Type B pancreatic cell (in vitro differentiated cells): ENCODE measurements at regions not wholly inside any gene's neighbourhood (a gene's known extent, or its start where the extent isn't known, plus 50 kb on each side); places are given as distances from the start of the nearest gene placed in this dataset.
"Not testable (repeated sequence)": the region's sequence is repeated elsewhere in the genome, so short reads cannot be mapped to it uniquely, and the experiment has no call there.

Source experiments
- DNase-seq: peaks from one replicate; pipeline ENCODE4 v3.0.0; 2021; ENCODE audit warnings: mixed read lengths; ENCODE audit not compliant: unreplicated experiment; ENCODE audit errors: extremely low spot score
- H3K27ac Mint-ChIP-seq: 2 replicates; pipeline ENCODE4 v1.8.0; 2021; ENCODE audit warnings: mild to moderate bottlenecking, mixed read lengths
- H3K27me3 Mint-ChIP-seq: 2 replicates; pipeline ENCODE4 v1.8.0; 2021; ENCODE audit warnings: mixed read lengths
- H3K36me3 Mint-ChIP-seq: 2 replicates; pipeline ENCODE4 v1.8.0; 2021; ENCODE audit warnings: mixed read lengths
- H3K4me1 Mint-ChIP-seq: one replicate; pipeline ENCODE4 v1.8.0; 2021; ENCODE audit warnings: mixed read lengths; ENCODE audit not compliant: unreplicated experiment
- H3K4me3 Mint-ChIP-seq: 2 replicates; pipeline ENCODE4 v1.8.0; 2021; ENCODE audit warnings: mild to moderate bottlenecking, mixed read lengths
- H3K9me3 Mint-ChIP-seq: 2 replicates; pipeline ENCODE4 v1.8.0; 2021; ENCODE audit warnings: mixed read lengths
- TF ChIP-seq, protein P1 (sequence below): fragments of 200-600 bp; sonication (generic); conservative IDR thresholded peaks from 2 replicates; pipeline ENCODE4 v1.5.0; 2021; ENCODE audit warnings: antibody characterized with exemption, mild to moderate bottlenecking

DNA sequence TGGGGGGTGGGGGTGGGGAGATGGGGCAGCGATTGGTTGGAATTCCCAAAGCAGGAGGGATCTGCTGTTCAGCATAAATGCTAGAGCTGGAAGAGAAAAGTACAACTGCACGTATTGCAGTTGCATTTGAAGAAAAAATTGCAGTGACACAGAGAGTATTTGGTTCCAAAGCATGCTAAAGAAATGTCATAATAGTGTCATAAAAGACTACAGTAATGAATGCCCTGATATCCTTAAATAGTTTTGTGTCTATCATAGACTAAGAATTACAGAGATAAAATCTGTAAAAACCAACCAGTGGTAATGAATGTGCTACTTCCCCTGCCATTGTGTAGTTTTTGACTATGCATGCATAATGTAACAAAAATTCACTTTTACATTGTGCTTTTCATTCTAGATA lies 693.6 kb upstream of the SLC35B3 start:
- H3K4me3 Mint-ChIP-seq: no peak overlapping the region
- H3K9me3 Mint-ChIP-seq: no peaks in the 10 kb centered on the region
- H3K27me3 Mint-ChIP-seq: no peaks in the 10 kb centered on the region
- H3K27ac Mint-ChIP-seq: no peak overlapping the region
- TF ChIP-seq, protein P1, sequence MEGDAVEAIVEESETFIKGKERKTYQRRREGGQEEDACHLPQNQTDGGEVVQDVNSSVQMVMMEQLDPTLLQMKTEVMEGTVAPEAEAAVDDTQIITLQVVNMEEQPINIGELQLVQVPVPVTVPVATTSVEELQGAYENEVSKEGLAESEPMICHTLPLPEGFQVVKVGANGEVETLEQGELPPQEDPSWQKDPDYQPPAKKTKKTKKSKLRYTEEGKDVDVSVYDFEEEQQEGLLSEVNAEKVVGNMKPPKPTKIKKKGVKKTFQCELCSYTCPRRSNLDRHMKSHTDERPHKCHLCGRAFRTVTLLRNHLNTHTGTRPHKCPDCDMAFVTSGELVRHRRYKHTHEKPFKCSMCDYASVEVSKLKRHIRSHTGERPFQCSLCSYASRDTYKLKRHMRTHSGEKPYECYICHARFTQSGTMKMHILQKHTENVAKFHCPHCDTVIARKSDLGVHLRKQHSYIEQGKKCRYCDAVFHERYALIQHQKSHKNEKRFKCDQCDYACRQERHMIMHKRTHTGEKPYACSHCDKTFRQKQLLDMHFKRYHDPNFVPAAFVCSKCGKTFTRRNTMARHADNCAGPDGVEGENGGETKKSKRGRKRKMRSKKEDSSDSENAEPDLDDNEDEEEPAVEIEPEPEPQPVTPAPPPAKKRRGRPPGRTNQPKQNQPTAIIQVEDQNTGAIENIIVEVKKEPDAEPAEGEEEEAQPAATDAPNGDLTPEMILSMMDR: no peak
- no peaks in the 10 kb centered on the region for H3K36me3 Mint-ChIP-seq
- H3K4me1 Mint-ChIP-seq: peaks cover 19% of the 10 kb centered on the region
- no peak for DNase-seq

DNA sequence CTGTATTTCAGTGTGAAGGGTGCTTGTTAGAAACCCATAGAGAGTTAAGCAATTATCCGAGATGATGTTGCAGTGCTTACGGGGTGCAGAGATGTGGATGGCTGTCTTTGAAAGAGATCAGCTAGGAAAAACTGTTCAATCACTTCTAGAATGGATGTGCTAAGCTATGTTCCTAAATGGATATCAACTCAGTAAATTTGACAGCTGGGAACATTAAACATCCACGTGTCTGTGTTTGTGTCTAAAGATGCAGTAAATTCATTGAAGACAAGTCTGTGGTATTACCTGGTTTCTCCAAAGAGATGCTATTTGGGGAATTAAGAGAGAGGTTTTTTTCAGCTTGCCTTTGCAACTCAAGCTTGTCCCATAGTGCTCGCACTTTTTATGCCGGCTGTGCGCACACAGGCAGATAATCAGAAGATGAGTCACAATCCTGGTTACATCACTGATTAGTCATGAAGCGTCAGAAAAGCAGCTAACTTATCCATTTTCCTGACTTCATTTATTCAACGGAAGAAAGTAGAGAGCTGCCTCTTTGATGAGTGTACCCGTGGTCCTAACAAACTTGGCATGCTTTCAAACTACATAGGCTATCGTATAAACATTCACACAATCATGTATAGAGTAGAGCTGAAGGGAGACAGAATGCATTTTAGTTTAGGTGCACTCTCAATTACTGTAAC lies 691.7 kb upstream of the SLC35B3 start:
- no peak for DNase-seq
- no peak overlapping the region for H3K27ac Mint-ChIP-seq
- TF ChIP-seq, protein P1: no peak
- H3K4me3 Mint-ChIP-seq: no peak overlapping the region
- no peaks in the 10 kb centered on the region for H3K27me3 Mint-ChIP-seq
- no peaks in the 10 kb centered on the region for H3K9me3 Mint-ChIP-seq
- H3K4me1 Mint-ChIP-seq: peaks cover 13% of the 10 kb centered on the region
- no peaks in the 10 kb centered on the region for H3K36me3 Mint-ChIP-seq

DNA sequence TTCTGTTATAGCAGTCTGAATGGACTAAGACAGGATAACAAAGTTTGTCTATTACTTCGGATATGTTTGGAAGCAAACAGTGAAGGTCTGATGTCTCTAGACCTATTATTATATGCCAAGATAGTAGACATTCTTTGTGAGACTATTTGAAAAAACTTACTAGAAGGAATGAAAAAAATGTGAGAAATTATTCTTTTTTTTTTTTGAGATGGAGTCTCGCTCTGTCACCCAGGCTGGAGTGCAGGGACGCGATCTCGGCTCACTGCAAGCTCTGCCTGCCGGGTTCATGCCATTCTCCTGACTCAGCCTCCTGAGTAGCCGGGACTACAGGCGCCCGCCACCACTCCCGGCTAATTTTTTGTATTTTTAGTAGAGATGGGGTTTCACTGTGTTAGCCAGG lies 690.7 kb upstream of the SLC35B3 start:
- not testable (repeated sequence) for H3K27me3 Mint-ChIP-seq, H3K9me3 Mint-ChIP-seq, H3K4me1 Mint-ChIP-seq, H3K27ac Mint-ChIP-seq, DNase-seq, H3K36me3 Mint-ChIP-seq, H3K4me3 Mint-ChIP-seq

DNA sequence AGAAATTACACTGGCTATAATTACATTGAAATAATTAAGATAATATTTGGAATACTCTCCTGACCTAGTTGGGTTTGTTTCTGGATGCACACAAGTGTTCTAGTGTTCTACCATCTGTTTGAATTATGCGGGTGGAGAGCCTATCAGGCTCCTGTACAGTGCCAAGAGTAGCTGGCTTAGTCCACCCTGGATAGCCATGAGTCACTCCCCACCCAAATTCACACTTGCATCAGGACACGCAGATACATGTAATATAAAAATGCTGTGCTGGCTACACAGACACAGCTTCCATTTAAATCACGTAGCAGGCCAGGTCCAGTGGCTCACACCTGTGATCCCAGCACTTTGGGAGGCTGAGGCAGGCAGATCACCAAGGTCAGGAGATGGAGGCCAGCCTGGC lies 686.2 kb upstream of the SLC35B3 start:
- DNase-seq: no peak
- Mint-ChIP-seq H3K27ac (no peak overlapping the region), H3K9me3 (no peaks in the 10 kb centered on the region), H3K27me3 (no peaks in the 10 kb centered on the region), H3K4me1 (no peaks in the 10 kb centered on the region), H3K4me3 (no peak overlapping the region), H3K36me3 (no peaks in the 10 kb centered on the region)
- TF ChIP-seq, protein P1: no peak

DNA sequence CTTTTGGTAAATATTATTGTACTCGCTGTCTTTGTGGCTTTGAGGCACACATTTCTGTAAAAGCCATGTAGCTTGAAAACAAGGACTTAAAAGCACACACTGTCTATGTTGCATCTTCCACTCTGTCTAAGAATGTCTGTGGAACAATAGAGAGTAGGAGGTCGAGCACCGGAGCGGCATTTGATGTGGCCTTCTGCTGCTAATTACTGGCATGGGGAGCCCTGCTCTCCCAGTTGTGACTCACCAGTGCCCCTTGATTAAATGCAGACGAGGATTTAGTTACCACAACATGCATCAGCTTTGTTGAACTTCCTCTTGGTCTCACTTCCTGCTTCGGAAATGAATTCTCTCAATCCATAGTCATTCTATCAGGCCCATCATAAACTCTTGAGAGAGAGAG lies 680.7 kb upstream of the SLC35B3 start:
- Mint-ChIP-seq H3K4me1 (peaks cover 24% of the 10 kb centered on the region), H3K27ac (no peak overlapping the region)

DNA sequence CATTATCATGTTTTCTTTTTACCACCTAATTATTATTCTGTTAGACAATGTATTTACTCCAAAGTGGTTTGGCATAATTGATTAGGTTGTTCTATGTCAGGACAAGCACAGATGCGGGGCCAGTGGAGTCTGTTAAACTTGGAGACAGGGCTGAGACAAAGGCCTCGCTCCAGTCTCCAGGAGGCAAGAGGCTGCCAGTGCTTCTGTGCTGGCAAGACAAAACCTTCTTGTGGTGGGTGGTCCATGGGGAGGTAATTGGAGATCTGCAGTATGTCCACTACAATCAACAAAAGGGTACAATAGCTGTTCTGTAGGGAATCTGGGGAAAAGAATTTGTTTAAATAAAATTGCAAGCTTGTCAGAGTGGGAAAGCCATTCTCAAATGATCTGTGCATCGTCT lies 677.2 kb upstream of the SLC35B3 start:
- Mint-ChIP-seq H3K4me1 (peaks cover 24% of the 10 kb centered on the region), H3K27ac (no peak overlapping the region), H3K9me3 (no peaks in the 10 kb centered on the region), H3K36me3 (no peaks in the 10 kb centered on the region), H3K27me3 (no peaks in the 10 kb centered on the region), H3K4me3 (no peak overlapping the region)
- no peak for DNase-seq
- TF ChIP-seq, protein P1: no peak

More for the DNA sequence above, 680.7 kb upstream of the SLC35B3 start:
- Mint-ChIP-seq H3K9me3 (no peaks in the 10 kb centered on the region), H3K36me3 (no peaks in the 10 kb centered on the region), H3K27me3 (no peaks in the 10 kb centered on the region), H3K4me3 (no peak overlapping the region)
- TF ChIP-seq, protein P1: no peak
- no peak for DNase-seq
